IPS DF 6.9 (cell line): ENCODE measurements at regions not wholly inside any gene's neighbourhood (a gene's known extent, or its start where the extent isn't known, plus 50 kb on each side); places are given as distances from the start of the nearest gene placed in this dataset.

Experiments used
- DNase-seq: peaks from one replicate; pipeline ENCODE4 v3.0.0-alpha.2; 2013; ENCODE audit warnings: low read depth, low spot score
- H3K27ac ChIP-seq: one replicate; pipeline ENCODE4 v1.5.1; 2013; ENCODE audit warnings: low read length, control low read depth
- H3K27me3 ChIP-seq: 2 replicates; pipeline ENCODE4 v1.6.1; 2013; ENCODE audit warnings: mild to moderate bottlenecking, low read length; ENCODE audit not compliant: control insufficient read depth, insufficient read depth
- H3K36me3 ChIP-seq: 2 replicates; pipeline ENCODE4 v1.6.1; 2013; ENCODE audit warnings: low read length; ENCODE audit not compliant: control insufficient read depth, insufficient read depth
- H3K4me1 ChIP-seq: 2 replicates; pipeline ENCODE4 v1.6.1; 2013; ENCODE audit warnings: low read length; ENCODE audit not compliant: control insufficient read depth, insufficient read depth
- H3K4me3 ChIP-seq: 2 replicates; pipeline ENCODE4 v1.5.1; 2013; ENCODE audit warnings: mild to moderate bottlenecking, low read length
- H3K9me3 ChIP-seq: 2 replicates; pipeline ENCODE4 v1.6.1; 2013; ENCODE audit warnings: low read length, inconsistent platforms; ENCODE audit not compliant: control insufficient read depth, insufficient read depth
- WGBS: extraction: QIAGEN DNeasy Blood & Tissue Kit; methylation state at CpG from one replicate; pipeline ENCODE4 v1.1.7; 2013; ENCODE audit warnings: mixed read lengths, missing lambda C conversion rate; ENCODE audit not compliant: insufficient read length, insufficient coverage; 5-methylcytosine and 5-hydroxymethylcytosine counted together

GRCh38 chr16:73547552-73548403 lies 499.9 kb upstream of the ZFHX3 start:
- Histone ChIP-seq H3K36me3 (no peaks in the 10 kb centered on the region), H3K27ac (no peak overlapping the region), H3K4me3 (no peak overlapping the region), H3K4me1 (peaks cover 2% of the 10 kb centered on the region), H3K27me3 (no peaks in the 10 kb centered on the region), H3K9me3 (no peaks in the 10 kb centered on the region)
- no CpG with 5 or more reads among the region's 9 CpGs for WGBS
- DNase-seq = no peak

- Histone ChIP-seq H3K9me3 (no peaks in the 10 kb centered on the region), H3K27ac (no peak overlapping the region), H3K4me1 (peaks cover 2% of the 10 kb centered on the region), H3K4me3 (no peak overlapping the region), H3K27me3 (no peaks in the 10 kb centered on the region), H3K36me3 (no peaks in the 10 kb centered on the region)
- no peak for DNase-seq
- WGBS = no CpG with 5 or more reads among the region's 11 CpGs
Observed at GRCh38 chr16:73546341-73546845, 498.5 kb upstream of the ZFHX3 start.

GRCh38 chr16:73545755-73546154 lies 497.8 kb upstream of the ZFHX3 start:
- H3K27me3 ChIP-seq = no peaks in the 10 kb centered on the region
- H3K9me3 ChIP-seq = no peaks in the 10 kb centered on the region
- H3K36me3 ChIP-seq = no peaks in the 10 kb centered on the region
- no CpG with 5 or more reads among the region's 5 CpGs for WGBS
- H3K4me1 ChIP-seq = peaks cover 2% of the 10 kb centered on the region
- DNase-seq = no peak
- H3K4me3 ChIP-seq = no peak overlapping the region
- no peak overlapping the region for H3K27ac ChIP-seq

DNA sequence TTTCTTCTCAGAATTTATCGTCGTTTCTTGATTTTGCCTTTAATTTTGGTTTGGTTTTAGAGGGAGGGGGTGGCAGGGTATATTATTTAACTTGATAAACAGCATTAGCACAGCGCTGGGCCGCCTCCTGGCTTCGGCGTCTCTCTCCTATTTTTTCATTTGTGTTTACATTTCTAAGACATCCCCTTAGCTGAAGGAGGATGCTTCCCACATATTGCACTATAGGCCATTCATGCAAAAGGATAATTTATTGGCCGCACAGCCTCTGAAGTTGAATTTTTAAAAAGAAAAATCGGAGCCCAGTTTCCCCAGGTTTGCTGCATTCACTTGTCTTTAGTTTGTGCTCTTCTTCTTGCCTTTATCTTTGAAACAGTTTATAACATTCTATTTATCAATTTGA lies 497.4 kb upstream of the ZFHX3 start:
- no CpG with 5 or more reads among the region's 8 CpGs for WGBS
- Histone ChIP-seq H3K4me1 (peaks cover 2% of the 10 kb centered on the region), H3K4me3 (no peak overlapping the region), H3K9me3 (no peaks in the 10 kb centered on the region), H3K36me3 (no peaks in the 10 kb centered on the region), H3K27ac (no peak overlapping the region), H3K27me3 (no peaks in the 10 kb centered on the region)
- DNase-seq = no peak

DNA sequence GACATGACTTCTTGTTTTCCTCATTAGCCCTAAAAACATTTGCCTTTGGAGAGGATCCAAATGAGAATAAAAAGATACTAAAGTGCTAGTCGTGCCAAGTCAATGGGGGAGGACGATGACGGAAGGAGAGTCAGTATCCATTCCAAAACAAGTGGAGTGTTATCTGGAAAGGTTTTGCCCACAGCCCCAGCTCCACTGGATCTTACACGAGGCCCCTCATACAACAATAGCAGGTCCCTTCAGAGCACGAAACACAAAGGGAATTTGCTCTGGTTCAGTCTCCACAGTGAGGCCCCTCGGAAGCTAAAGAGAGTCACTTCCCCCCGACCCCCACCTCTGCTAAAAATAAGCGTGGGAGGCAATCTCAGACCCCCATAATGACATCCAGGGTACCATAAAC lies 496.9 kb upstream of the ZFHX3 start:
- H3K27ac ChIP-seq = no peak overlapping the region
- no peaks in the 10 kb centered on the region for H3K27me3 ChIP-seq
- no peak for DNase-seq
- no peaks in the 10 kb centered on the region for H3K4me1 ChIP-seq
- H3K36me3 ChIP-seq = no peaks in the 10 kb centered on the region
- WGBS = no CpG with 5 or more reads among the region's 8 CpGs
- H3K9me3 ChIP-seq = no peaks in the 10 kb centered on the region
- H3K4me3 ChIP-seq = no peak overlapping the region

DNA sequence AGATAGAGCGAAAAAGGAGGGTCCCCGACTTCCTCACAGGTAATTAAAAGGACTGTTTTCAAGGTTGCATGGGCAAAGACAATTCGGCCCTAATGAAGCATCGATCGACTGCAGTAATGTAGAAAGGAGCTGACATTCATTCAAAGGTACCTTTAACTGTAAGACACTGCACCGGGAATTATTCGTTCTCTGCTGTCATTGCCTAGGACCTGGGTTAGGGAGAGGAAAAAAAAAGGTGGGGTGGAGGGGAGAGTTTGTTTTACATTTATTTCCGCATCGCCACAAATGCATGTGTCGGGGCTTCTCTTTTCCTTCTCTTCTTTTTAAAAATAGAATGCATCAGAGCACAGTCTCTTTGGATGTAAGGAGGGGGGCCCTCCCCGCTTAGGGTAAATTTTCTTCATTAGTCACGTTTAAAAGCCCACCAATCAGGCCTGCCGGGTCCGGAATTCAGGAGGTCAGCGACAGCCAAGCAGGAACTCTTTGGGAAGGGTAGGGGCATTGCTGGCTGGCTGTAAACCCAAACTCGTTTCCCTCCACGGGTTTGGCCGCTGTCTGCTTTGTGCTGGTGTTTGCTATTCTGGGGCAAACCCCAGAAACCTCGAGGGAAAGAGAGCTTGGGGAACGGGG lies 496.2 kb upstream of the ZFHX3 start:
- DNase-seq = no peak
- WGBS = no CpG with 5 or more reads among the region's 20 CpGs
- Histone ChIP-seq H3K27ac (no peak overlapping the region), H3K4me3 (no peak overlapping the region), H3K9me3 (no peaks in the 10 kb centered on the region), H3K36me3 (no peaks in the 10 kb centered on the region), H3K4me1 (no peaks in the 10 kb centered on the region), H3K27me3 (no peaks in the 10 kb centered on the region)

GRCh38 chr16:73543331-73543969 lies 495.5 kb upstream of the ZFHX3 start:
- WGBS = no CpG with 5 or more reads among the region's 10 CpGs
- Histone ChIP-seq H3K36me3 (no peaks in the 10 kb centered on the region), H3K27me3 (no peaks in the 10 kb centered on the region), H3K4me1 (no peaks in the 10 kb centered on the region), H3K4me3 (no peak overlapping the region), H3K27ac (no peak overlapping the region), H3K9me3 (no peaks in the 10 kb centered on the region)
- DNase-seq = no peak

DNA sequence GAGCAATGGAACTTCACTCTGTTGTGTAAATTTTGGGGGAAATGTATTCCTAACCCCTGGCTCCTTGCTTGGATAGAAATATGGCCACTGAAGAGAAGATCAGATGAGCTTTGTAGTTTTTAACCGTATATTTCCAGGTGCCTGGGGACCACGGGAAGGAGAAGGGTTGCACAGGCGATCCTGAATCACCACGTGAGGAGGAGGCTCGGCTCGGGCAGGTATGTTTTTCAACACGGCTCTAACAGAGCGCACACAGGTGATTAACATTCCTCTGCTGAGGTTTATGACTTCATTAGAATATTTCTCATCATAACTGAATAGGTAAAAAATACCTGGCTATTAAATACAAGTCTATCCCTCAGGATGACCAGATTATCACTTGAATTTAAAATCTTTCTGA lies 495.0 kb upstream of the ZFHX3 start:
- no CpG with 5 or more reads among the region's 8 CpGs for WGBS
- Histone ChIP-seq H3K4me3 (no peak overlapping the region), H3K36me3 (no peaks in the 10 kb centered on the region), H3K9me3 (no peaks in the 10 kb centered on the region), H3K27ac (no peak overlapping the region), H3K4me1 (no peaks in the 10 kb centered on the region), H3K27me3 (no peaks in the 10 kb centered on the region)
- no peak for DNase-seq

DNA sequence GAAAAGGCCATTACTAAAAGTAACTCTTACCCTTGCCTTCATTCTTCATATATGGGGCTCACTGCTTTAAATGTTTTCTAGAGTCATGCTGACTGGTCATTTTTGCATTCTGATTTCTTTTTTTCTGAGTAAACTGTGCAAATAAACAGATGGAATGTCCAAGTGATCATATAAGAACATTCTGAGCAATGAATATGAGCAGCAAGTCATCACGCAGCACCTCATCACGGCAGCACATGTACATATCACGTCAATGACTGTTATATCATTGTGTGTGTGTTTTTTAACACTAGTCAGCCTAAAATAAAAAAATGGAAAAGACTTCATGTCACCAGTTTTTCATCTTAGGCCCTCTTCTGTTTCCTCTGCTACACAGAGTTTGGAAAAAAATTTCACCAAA lies 490.0 kb upstream of the ZFHX3 start:
- H3K27ac ChIP-seq = no peak overlapping the region
- H3K9me3 ChIP-seq = no peaks in the 10 kb centered on the region
- no peak overlapping the region for H3K4me3 ChIP-seq
- DNase-seq = no peak
- no peaks in the 10 kb centered on the region for H3K36me3 ChIP-seq
- H3K4me1 ChIP-seq = no peaks in the 10 kb centered on the region
- WGBS = no CpG with 5 or more reads among the region's 3 CpGs
- no peaks in the 10 kb centered on the region for H3K27me3 ChIP-seq

- WGBS = no CpG with 5 or more reads among the region's 3 CpGs
- no peak overlapping the region for H3K27ac ChIP-seq
- no peak for DNase-seq
Observed at GRCh38 chr16:73536931-73537330, 489.0 kb upstream of the ZFHX3 start.

More at GRCh38 chr16:73536931-73537330, 489.0 kb upstream of the ZFHX3 start:
- Histone ChIP-seq H3K27me3 (no peaks in the 10 kb centered on the region), H3K4me3 (no peak overlapping the region), H3K36me3 (no peaks in the 10 kb centered on the region), H3K9me3 (no peaks in the 10 kb centered on the region), H3K4me1 (no peaks in the 10 kb centered on the region)
